A172 (cell line): ENCODE measurements at regions not wholly inside any gene's neighbourhood (a gene's known extent, or its start where the extent isn't known, plus 50 kb on each side); places are given as distances from the start of the nearest gene placed in this dataset.

Experiments
- DNase-seq: peaks from one replicate; pipeline ENCODE4 v3.0.0-alpha.2; 2015; ENCODE audit warnings: low spot score

DNA sequence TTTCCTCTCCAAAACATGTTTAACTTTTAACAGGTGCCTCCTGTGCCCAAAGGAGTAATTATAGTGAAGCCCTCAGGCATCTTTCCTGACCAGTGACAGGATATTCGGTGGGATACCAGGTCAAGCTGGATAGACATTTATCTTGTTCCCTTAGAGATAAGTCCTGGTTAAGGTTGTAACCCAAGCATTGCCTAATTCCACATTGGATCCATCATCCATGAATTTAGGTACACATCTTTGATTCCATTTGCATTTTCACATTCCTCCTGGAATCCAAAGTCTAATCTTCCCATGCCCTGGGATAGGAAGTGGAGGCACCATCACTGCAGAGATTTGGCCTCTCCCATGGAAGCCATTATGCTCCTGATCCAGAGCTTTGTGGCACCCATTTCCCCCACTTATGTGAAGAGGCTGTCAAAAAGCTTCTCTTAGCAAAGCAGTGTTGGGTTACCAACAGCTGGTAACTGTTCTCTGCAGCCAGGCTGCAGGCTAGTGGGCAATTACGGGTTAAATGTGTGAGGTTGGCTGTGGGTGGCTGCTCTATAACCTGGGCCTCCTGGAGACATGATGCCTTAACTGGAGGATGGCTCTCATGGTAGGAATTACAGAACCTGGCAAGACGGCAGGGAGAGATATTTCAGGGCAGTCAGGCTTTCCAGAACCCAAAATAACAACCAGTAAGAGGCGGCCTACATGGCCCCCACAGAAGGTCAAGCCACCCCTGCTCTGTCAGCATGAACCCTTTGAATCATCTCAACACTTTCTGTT is 96.9 kb upstream of the VGLL2 start:
- no peak for DNase-seq

DNA sequence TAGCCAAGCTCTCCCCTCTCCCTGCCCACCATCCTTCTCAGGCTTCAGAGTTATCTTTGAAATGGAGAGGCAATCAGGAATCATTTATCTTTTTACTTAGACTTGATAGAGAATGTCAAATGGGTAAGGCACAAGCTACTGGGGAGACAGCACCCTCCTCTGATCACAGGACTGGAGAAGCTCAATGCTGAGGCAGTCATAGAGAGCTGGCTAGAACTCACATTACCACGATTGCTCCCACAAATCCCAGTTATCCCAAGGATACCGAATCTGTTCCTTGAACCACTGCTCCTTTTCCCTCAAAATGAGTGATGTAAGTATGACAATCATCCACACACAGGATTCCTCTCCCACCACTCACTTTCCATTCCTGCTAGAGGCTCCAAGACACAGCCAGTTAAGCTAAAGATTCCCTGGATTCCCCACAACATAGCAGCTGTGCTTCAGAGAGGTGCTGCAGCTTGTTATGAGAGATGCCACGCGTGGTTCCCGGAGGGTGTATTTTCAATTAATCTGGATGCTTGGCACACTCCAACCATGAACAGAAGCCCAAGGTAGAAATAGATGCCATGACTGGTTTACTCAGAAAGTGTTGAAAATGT is 96.2 kb upstream of the VGLL2 start:
- DNase-seq = no peak

GRCh38 chr6:117169781-117170281 is 95.5 kb upstream of the VGLL2 start:
- peak; percentile 63 for DNase-seq

DNA sequence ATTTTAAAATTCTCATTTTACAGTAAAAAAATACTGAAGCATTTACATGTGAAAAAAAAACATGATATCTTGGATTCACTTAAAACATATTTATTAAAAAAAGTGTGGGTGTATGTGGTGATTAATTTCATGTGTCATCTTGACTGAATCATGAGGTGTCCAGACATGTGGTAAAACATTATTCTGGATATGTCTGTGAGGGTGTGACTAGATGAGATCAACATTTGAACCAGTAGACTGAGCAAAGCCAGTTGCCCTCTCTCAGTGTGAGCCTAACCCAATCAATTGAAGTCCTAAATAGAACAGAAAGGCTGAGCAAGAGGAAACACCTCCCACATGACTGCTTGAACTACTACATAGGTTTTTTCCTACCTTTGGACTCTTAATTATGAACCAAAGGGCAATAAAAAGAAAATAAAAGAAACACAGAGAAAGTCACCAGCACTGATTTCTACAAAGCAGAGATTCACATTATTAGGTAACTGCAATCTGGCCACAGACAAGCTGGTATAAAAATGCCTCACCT is 90.5 kb upstream of the VGLL2 start:
- DNase-seq = no peak

DNA sequence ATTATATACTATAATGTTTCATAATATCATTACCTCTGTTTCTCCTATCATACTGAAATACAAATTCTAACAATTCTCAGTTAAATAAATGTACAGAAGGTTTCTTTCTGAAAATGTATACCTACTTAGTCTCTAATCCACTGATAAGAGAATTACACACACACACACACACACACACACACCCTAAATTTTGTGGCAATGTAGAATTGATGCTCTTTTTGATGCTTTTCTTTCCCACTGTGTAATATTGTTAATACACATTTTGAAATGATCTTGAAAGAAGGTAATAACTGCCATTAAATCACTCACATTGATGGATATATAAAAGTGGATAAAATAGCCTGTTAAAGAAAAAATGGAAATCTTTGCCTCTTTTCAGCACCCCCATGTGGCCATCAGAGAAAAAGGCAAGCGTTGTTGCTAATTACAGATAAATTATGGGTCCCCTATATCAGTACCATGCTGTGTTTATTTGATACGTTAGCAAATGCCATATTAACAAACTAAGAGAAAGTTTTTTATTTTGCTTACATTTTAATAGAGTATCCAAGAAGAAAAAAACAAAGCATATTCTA is 76.6 kb upstream of the VGLL2 start:
- DNase-seq = no peak

DNA sequence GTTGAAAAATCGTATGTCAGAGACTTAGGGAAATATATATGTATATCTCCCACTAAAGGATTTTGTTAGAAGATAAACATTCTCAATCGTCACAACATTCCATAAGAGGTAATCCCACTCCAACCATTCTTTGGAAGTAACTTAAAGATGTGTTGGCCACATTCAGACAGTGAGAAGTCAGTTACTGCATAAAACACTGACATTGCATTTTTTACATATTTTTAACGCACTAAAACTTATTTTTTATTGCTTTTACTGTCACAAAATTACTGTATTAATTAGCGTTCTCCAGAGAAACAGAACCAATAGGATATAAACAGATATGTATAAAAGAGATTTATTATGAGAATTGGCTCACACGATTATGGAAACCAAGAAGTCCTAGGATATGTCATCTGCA is 74.3 kb upstream of the VGLL2 start:
- no peak for DNase-seq

- no peak for DNase-seq
These were observed 73.9 kb upstream of the VGLL2 start for GRCh38 chr6:117191448-117191847.

DNA sequence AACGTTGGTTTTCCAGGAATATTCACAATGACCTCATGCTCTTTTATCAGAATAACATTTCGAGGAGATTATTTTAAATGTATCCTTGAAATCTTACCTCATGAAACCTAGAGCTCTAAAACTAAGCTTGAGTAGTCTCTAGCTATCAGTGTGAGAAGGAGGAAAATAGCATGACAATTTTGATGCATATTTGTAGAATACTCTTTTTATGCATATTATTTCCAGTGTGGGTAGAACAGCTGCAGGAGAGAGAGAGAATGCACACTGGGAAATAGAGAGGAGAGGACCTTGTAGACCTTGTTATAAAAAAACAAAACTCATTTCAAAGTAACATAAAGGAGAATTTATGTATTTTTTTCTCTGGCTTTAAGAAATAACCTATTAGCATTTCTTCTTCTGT is 71.1 kb upstream of the VGLL2 start:
- no peak for DNase-seq

DNA sequence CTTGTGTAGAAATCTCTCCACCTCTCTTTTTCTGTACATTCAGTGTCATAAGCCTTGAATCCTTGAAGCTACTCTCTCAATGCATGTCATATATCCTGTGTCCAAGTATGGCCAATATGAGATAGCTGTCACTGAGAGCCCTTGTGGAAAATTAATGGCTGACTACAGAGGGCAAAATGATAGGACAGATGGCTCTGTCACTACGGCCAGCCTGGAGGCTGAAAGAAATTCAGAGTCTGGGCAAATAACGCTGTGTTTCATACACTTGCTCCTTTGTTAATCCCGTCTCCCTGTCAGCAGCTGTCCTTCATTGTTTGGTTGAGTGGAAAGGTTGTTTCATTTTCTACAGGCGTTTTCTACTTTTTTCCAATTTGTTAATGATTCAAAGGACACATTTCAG is 70.4 kb upstream of the VGLL2 start:
- DNase-seq = no peak

DNA sequence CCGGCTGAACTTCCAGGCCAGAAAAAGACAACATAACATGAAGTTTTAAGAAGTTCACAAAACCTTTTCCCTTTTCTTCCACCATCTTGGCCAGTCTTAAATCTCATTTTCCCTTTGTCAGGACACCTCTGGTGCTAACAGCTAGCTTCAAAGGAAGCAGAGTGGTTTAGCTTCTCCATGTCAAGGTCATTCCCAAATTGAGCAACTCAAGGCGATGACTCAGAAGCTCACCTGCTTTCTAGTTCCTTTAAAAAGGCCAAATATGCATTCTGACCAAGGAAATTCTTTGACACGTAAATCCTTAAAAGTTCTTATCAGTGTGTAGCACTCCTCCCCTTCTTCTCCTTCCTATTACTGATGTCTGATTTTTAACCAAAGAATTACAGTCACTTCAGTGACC is 69.6 kb upstream of the VGLL2 start:
- peak; percentile 20 for DNase-seq

- DNase-seq = no peak
These were observed 65.3 kb upstream of the VGLL2 start for GRCh38 chr6:117200067-117200466.

DNA sequence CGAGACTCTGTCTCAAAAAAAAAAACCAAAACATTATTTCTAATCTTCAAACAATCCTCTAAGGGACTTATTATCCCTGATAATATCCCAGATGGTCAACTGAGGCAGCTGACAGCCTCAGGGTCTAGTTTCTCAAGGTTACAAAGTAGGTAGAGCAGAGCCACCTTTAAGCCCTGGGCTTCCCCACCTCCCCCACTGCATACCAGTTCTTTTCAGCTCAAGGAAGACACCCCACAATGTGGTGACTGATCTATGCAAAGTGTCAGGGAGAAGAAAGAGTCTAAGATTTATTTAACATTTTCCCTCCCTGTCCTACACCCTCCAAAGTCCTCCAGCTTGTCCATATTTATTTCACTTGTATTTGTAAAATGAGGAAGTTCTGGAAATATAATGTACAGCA is 60.5 kb upstream of the VGLL2 start:
- DNase-seq = no peak

GRCh38 chr6:117205876-117206275 is 59.5 kb upstream of the VGLL2 start:
- DNase-seq = no peak

DNA sequence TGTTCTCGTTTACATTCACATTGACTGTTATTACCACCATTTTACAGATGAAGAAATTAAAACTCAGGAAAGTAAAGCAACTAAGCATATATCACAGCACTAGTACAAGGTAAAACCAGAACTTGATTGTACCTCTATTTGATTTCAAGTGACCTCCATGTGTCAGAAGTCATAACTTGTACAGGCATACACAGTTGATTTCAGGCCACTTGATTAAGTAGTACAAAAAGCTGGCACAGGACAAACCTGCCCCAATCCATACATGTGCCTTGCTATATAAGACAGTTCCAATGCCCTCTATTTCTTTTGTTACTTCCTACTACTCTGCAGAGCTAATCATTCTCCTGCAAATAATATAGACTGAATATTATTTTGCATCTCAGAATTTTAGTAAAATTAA is 58.8 kb upstream of the VGLL2 start:
- no peak for DNase-seq

DNA sequence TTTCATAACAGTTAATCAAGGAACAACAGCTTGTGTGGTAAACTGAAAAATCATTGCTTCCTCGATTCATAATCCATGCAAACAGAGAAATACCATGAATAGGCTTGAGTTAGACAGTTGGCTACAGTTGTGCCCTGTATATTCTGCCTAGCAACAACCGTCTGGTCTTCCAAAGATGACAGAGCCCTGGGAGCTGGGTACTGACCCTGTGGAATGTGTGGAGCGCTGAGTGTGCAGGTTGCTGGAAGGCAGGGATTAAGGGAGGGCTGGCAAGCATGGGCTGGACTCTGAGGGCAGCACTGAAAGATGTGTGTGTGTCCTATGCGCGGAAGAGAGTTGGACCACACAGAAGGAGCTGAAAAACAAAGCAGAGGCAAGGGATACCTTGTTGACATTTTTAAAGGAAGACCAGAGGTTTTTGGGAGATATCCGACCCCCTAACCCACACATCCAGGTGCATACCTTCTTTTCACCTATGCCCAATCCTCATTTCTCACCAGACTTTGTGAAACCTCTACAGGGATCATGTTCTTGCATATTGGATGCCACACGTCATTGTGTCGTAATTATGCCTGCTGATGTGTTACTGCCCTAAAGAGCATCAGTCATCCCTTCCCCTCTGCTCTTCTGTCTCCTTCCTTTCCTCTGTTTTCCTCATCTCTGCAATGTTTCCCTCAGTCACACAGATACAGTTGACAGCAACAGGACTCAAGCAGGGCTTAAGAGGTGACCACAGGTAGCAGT is 58.2 kb upstream of the VGLL2 start:
- peak; percentile 42 for DNase-seq

GRCh38 chr6:117210279-117210678 is 55.1 kb upstream of the VGLL2 start:
- DNase-seq = no peak

GRCh38 chr6:117215353-117216090 is 49.8 kb upstream of the VGLL2 start:
- DNase-seq = no peak
